ENCODE measurements at regions not wholly inside any gene's neighbourhood (a gene's known extent, or its start where the extent isn't known, plus 50 kb on each side); places are given as distances from the start of the nearest gene placed in this dataset.
"Not testable (repeated sequence)": the region's sequence is repeated elsewhere in the genome, so short reads cannot be mapped to it uniquely, and the experiment has no call there.

DNA sequence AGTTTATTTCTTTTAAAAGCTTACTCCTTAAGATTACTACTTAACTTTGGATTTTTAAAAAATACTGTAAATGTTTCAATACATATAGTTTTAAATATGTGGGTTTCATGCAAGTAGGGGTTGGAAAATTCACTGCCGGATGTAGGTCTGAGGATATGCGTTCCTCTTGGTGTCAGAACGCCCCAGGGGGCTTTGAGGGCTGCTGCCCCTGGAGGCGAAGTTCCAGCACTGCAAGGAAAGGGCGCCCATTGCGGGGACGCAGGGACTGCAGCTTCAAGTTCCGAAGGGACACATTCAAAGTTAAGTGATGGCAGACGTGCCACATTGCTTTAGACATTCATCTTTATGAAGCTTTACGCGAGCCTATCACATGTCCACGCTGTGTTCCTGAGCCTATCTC, 152.9 kb downstream of the SOD2 start:
- no peak for TF ChIP-seq EP300 (IDR thresholded peaks at IDR 0.05)
- TF ChIP-seq POLR2A (IDR thresholded peaks at IDR 0.05), result no peak
- TF ChIP-seq, protein P1, sequence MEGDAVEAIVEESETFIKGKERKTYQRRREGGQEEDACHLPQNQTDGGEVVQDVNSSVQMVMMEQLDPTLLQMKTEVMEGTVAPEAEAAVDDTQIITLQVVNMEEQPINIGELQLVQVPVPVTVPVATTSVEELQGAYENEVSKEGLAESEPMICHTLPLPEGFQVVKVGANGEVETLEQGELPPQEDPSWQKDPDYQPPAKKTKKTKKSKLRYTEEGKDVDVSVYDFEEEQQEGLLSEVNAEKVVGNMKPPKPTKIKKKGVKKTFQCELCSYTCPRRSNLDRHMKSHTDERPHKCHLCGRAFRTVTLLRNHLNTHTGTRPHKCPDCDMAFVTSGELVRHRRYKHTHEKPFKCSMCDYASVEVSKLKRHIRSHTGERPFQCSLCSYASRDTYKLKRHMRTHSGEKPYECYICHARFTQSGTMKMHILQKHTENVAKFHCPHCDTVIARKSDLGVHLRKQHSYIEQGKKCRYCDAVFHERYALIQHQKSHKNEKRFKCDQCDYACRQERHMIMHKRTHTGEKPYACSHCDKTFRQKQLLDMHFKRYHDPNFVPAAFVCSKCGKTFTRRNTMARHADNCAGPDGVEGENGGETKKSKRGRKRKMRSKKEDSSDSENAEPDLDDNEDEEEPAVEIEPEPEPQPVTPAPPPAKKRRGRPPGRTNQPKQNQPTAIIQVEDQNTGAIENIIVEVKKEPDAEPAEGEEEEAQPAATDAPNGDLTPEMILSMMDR (IDR thresholded peaks at IDR 0.05), result no peak
- Histone ChIP-seq H3K27ac (no peak overlapping the region), H3K4me3 (no peak overlapping the region), H3K4me1 (no peaks in the 10 kb centered on the region), H3K36me3 (no peaks in the 10 kb centered on the region), H3K27me3 (no peaks in the 10 kb centered on the region), H3K9me3 (no peaks in the 10 kb centered on the region)
- 58% methylated on average over 12 of the region's 12 CpGs for WGBS, 2 donors
- no peak for DNase-seq (ENCODE audit: low spot score in 2 of 2)

DNA sequence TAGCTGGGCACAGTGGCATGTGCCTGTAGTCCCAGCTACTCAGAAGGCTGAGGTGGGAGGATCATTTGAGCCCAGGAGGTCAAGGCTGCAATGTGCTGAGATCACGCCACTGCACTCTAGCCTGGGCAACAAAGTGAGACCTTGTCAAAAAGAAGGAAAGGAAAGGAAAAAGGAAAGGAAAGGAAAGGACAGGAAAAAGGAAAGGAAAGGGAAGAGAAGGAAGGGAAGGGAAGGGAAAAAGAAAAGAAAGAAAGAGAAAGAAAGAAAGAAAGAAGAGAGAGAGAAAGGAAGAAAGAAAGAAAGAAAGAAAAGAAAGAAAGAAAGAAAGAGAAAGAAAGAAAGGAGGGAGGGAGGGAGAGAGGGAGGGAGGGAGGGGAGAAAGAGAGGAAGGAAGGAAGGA, 155.0 kb downstream of the SOD2 start:
- not testable (repeated sequence) for H3K36me3 ChIP-seq; H3K9me3 ChIP-seq; H3K27me3 ChIP-seq; DNase-seq (ENCODE audit: low spot score in 2 of 2); H3K4me3 ChIP-seq; H3K27ac ChIP-seq; H3K4me1 ChIP-seq
- WGBS, 2 donors, result 73 to 88% methylated on average over 1 of the region's 1 CpG

DNA sequence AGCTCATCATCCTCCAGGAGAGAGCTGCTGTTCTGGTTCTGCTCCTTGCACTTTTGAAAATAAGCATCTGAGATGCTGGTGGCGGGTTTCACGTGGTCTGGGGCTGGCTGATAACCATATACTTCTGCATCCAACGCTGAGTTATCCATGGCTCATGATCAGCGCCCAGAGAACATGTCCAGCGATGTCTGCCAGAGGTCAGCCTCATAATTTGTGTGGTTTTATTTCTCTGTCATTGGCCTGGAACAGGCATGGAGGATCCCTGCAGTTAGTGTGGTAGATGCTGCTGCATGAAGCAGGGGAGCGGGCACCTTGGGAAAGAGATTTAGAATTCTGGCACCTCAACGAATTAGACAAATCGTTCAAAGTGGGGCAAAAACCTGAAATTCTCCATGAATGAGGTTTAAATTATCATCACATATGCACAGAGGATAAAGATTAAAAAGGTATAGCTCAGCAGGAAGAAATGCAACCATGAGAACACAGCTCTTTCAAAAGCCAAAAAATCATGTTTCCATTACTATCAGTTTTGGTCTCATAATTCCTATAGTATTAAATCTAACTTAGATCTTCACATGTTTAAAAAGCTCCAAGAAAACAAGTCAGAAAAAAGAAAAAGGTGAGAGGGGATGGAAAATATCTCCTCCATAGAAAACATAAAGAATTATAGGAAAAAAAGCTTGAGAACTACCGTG, 157.2 kb downstream of the SOD2 start:
- Histone ChIP-seq H3K4me1 (no peaks in the 10 kb centered on the region), H3K4me3 (no peak overlapping the region), H3K9me3 (no peaks in the 10 kb centered on the region), H3K27me3 (no peaks in the 10 kb centered on the region), H3K27ac (no peak overlapping the region), H3K36me3 (no peaks in the 10 kb centered on the region)
- 81 to 89% methylated on average over 9 of the region's 9 CpGs for WGBS, 2 donors
- no peak for DNase-seq (ENCODE audit: low spot score in 2 of 2)
- TF ChIP-seq EP300 (IDR thresholded peaks at IDR 0.05) (peak in 1 of 2 donors; percentile 20), POLR2A (IDR thresholded peaks at IDR 0.05) (no peak)
- TF ChIP-seq, protein P1 (IDR thresholded peaks at IDR 0.05), result no peak

DNA sequence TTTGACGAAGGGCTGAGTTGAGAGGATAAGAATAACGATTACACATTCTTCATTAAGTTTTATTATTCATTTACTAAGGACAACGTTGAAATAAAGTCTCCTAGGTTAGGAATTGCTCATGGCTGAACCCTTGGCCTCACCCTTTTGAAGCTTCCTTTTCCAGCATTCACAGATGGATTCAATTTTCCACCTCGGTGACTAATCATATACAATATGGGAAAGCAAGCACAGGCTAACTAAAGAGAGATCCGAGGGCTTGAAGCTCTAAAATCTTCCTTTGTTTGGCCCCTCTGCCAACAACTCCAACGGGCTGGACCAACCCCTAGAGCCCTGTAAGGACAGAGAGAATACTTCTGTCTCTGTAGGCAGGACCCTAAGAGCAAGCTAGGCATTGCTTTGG, 159.5 kb downstream of the SOD2 start:
- Histone ChIP-seq H3K27me3 (no peaks in the 10 kb centered on the region), H3K9me3 (no peaks in the 10 kb centered on the region), H3K4me1 (peaks cover 0 to 3% (median 0%) of the 10 kb centered on the region in 4 donors), H3K27ac (no peak overlapping the region), H3K4me3 (no peak overlapping the region), H3K36me3 (no peaks in the 10 kb centered on the region)
- no peak for DNase-seq (ENCODE audit: low spot score in 2 of 2)
- WGBS, 2 donors, result 34 to 40% methylated on average over 6 of the region's 6 CpGs
- TF ChIP-seq POLR2A (IDR thresholded peaks at IDR 0.05) (no peak), EP300 (IDR thresholded peaks at IDR 0.05) (no peak)
- TF ChIP-seq, protein P1 (IDR thresholded peaks at IDR 0.05), result no peak

DNA sequence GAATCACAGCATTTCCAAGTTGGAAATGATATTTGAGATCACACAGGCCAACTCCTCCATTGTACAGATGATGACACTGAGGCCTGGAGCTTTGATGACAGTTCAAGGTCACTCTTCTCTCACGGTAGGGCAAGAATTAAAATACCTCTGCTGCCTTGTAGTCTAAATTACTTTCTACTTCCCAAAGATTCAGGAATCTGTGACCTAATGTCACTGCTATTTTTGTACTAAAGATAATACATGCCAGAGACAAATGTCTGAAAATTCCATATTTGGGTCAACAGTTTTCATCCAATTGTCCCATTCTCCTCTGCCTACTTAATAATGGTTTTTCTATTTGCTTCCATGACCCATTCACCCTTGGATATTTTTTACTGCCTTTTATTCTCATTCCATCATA, 160.0 kb downstream of the SOD2 start:
- Histone ChIP-seq H3K9me3 (no peaks in the 10 kb centered on the region), H3K36me3 (no peaks in the 10 kb centered on the region), H3K4me3 (no peak overlapping the region), H3K27me3 (no peaks in the 10 kb centered on the region), H3K27ac (no peak overlapping the region), H3K4me1 (peaks cover 0 to 3% (median 0%) of the 10 kb centered on the region in 4 donors)
- 22 to 43% methylated on average over 1 of the region's 1 CpG for WGBS, 2 donors
- TF ChIP-seq EP300 (IDR thresholded peaks at IDR 0.05) (no peak), POLR2A (IDR thresholded peaks at IDR 0.05) (no peak)
- TF ChIP-seq, protein P1 (IDR thresholded peaks at IDR 0.05), result no peak
- DNase-seq (ENCODE audit: low spot score in 2 of 2), result no peak

DNA sequence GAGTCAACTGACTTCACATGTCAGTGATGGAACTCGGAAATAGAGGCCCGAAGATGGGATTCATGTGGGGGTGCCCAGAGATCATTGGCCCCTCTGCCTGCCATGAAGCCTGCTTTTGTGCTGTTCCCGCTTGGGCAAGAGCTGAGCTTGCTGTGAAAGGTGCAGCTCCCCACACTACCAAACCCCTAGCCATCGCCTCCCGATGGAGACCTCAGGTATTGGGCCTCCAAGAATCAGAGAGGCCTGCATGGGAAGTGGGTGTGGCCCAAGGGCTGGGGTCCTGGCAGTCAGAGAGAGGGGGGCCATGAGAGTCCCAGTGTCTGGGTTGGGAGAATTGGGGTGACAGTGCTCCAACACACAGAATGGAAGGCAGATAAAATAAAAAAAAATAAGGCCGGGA, 160.9 kb downstream of the SOD2 start:
- Histone ChIP-seq H3K4me1 (peaks cover 0 to 3% (median 0%) of the 10 kb centered on the region in 4 donors), H3K4me3 (no peak overlapping the region), H3K27me3 (no peaks in the 10 kb centered on the region), H3K36me3 (no peaks in the 10 kb centered on the region), H3K9me3 (no peaks in the 10 kb centered on the region), H3K27ac (no peak overlapping the region)
- TF ChIP-seq POLR2A (IDR thresholded peaks at IDR 0.05) (no peak), EP300 (IDR thresholded peaks at IDR 0.05) (no peak)
- TF ChIP-seq, protein P1 (IDR thresholded peaks at IDR 0.05), result no peak
- WGBS, 2 donors, result 86 to 94% methylated on average over 6 of the region's 6 CpGs
- no peak for DNase-seq (ENCODE audit: low spot score in 2 of 2)

All from tibial nerve (tissue), 4 donors.